ENCODE measurements at regions not wholly inside any gene's neighbourhood (a gene's known extent, or its start where the extent isn't known, plus 50 kb on each side); places are given as distances from the start of the nearest gene placed in this dataset.
A peak's percentile ranks its signal among the peaks of the same experiment; 100 is the strongest.

- no peak for TF ChIP-seq CTCF (IDR thresholded peaks at IDR 0.05)
Observed at GRCh38 chr21:27793901-27794300, 827.0 kb upstream of the ADAMTS5 start.

DNA sequence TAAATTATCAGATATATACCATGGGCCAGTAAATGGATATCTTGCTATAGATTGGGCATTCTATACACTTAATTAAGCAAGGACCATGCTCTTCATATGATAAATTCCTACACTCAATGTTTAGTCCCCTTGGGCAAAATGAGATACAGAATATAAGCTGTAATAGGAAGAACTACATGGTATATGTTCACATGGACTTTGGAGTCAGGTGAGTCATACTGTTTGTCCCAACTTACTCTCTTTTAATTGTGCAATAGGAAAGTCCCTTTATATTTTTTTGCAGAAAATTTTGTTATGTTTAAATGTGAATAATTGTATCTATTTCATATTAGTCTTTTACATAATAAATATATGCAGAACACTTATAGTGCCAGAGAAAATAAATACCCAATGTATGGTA, 820.2 kb upstream of the ADAMTS5 start:
- Histone ChIP-seq H3K27ac (no peak overlapping the region), H3K4me3 (no peak overlapping the region), H3K4me1 (no peaks in the 10 kb centered on the region), H3K36me3 (no peaks in the 10 kb centered on the region), H3K9me3 (no peaks in the 10 kb centered on the region), H3K27me3 (no peaks in the 10 kb centered on the region)
- no peak for TF ChIP-seq CTCF (IDR thresholded peaks at IDR 0.05)
- intact Hi-C loops (cut with DNase I) = no loop called here
- DNase-seq (no peak), ATAC-seq (no peak)

More at GRCh38 chr21:27793901-27794300, 827.0 kb upstream of the ADAMTS5 start:
- Histone ChIP-seq H3K4me1 (no peaks in the 10 kb centered on the region), H3K27ac (no peak overlapping the region), H3K4me3 (no peak overlapping the region), H3K27me3 (no peaks in the 10 kb centered on the region), H3K36me3 (no peaks in the 10 kb centered on the region), H3K9me3 (no peaks in the 10 kb centered on the region)
- intact Hi-C loops (cut with DNase I) = no loop called here
- DNase-seq (no peak), ATAC-seq (peak; percentile 63)

- H3K27ac ChIP-seq = no peak overlapping the region
- no peak overlapping the region for H3K4me3 ChIP-seq
- ATAC-seq = no peak
- DNase-seq = peak in 1 of 4 donors; percentile 14
- no peaks in the 10 kb centered on the region for H3K9me3 ChIP-seq
- no peak for TF ChIP-seq CTCF (IDR thresholded peaks at IDR 0.05)
- no peaks in the 10 kb centered on the region for H3K36me3 ChIP-seq
- H3K4me1 ChIP-seq = no peaks in the 10 kb centered on the region
- H3K27me3 ChIP-seq = no peaks in the 10 kb centered on the region
- intact Hi-C loops (cut with DNase I) = no loop called here
Observed at GRCh38 chr21:27779606-27780005, 812.7 kb upstream of the ADAMTS5 start.

- ATAC-seq (no peak), DNase-seq (peak in 1 of 4 donors; percentile 22)
- Histone ChIP-seq H3K9me3 (no peaks in the 10 kb centered on the region), H3K4me3 (no peak overlapping the region), H3K27ac (no peak overlapping the region), H3K27me3 (no peaks in the 10 kb centered on the region), H3K36me3 (no peaks in the 10 kb centered on the region), H3K4me1 (no peaks in the 10 kb centered on the region)
- intact Hi-C loops (cut with DNase I) = no loop called here
- no peak for TF ChIP-seq CTCF (IDR thresholded peaks at IDR 0.05)
Observed at GRCh38 chr21:27776925-27777553, 810.2 kb upstream of the ADAMTS5 start.

DNA sequence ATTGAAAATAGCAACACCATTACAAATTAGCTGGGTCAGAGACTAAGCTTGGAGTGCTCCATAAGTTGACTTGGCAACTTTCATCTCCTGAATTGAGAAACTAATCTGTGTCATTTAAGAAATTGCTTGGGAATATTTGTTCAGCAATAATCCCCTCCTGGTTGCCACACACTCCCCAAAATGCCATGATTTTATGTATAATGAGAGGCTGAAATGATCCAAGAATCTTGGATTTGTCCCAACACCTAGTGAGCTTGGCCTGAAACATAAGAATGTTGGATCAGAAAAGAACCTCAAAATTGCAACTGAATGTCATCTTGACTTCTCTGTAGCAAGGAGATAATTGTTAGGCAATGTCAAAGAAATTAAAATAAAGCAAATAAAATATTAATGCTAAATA, 805.9 kb upstream of the ADAMTS5 start:
- ATAC-seq (no peak), DNase-seq (no peak)
- no peak for TF ChIP-seq CTCF (IDR thresholded peaks at IDR 0.05)
- H3K36me3 ChIP-seq = no peaks in the 10 kb centered on the region
- intact Hi-C loops (cut with DNase I) = no loop called here
- H3K4me3 ChIP-seq = no peak overlapping the region
- H3K27ac ChIP-seq = no peak overlapping the region
- H3K4me1 ChIP-seq = no peaks in the 10 kb centered on the region
- no peaks in the 10 kb centered on the region for H3K27me3 ChIP-seq
- no peaks in the 10 kb centered on the region for H3K9me3 ChIP-seq

All from left lung (tissue), 4 donors.